Heart left ventricle (tissue), 16 donors: ENCODE measurements at regions not wholly inside any gene's neighbourhood (a gene's known extent, or its start where the extent isn't known, plus 50 kb on each side); places are given as distances from the start of the nearest gene placed in this dataset.
A peak's percentile ranks its signal among the peaks of the same experiment; 100 is the strongest.

Source experiments
- ATAC-seq, 4 donors: fragments of 200-7000 bp; cut with Tn5 transposase; one replicate each; pipeline ENCODE4 v1.9.1; 2020 to 2022; ENCODE audit warnings: moderate library complexity in 4 of 4, mild to moderate bottlenecking in 3 of 4, moderate number of reproducible peaks in 1 of 4
- DNase-seq, 5 donors: peaks; one replicate each; pipeline ENCODE4 v3.0.0-alpha.2; 2020
- H3K27ac ChIP-seq, 12 donors: fragments of 200-600 bp; sonication (generic) in 4 of 12; one replicate each; pipeline versions ENCODE4 v1.5.0 to v1.8.0; 2016 to 2022; ENCODE audit warnings: mild to moderate bottlenecking in 2 of 12
- H3K27me3 ChIP-seq, 9 donors: fragments of 200-600 bp; sonication (generic) in 2 of 9; one replicate each; pipeline versions ENCODE4 v1.5.1 to v1.8.0; 2016 to 2022; ENCODE audit warnings: mild to moderate bottlenecking in 3 of 9
- H3K36me3 ChIP-seq, 9 donors: fragments of 200-600 bp; sonication (generic) in 2 of 9; one replicate each; pipeline versions ENCODE4 v1.5.0 to v1.8.0; 2018 to 2022; ENCODE audit warnings: mild to moderate bottlenecking in 2 of 9
- H3K4me1 ChIP-seq, 12 donors: fragments of 200-600 bp; sonication (generic) in 4 of 12; one replicate each; pipeline versions ENCODE4 v1.5.0 to v1.8.0; 2016 to 2022; ENCODE audit warnings: mild to moderate bottlenecking in 3 of 12
- H3K4me3 ChIP-seq, 12 donors: fragments of 200-600 bp; sonication (generic) in 4 of 12; one replicate each; pipeline versions ENCODE4 v1.5.0 to v1.8.0; 2017 to 2022; ENCODE audit warnings: mild to moderate bottlenecking in 9 of 12, moderate library complexity in 4 of 12
- H3K9me3 ChIP-seq, 12 donors: fragments of 200-600 bp; sonication (generic) in 4 of 12; one replicate each; pipeline versions ENCODE4 v1.5.0 to v1.8.0; 2016 to 2022; ENCODE audit warnings: mild to moderate bottlenecking in 1 of 12
- CTCF ChIP-seq, 12 donors: fragments of 200-600 bp; sonication (generic) in 4 of 12; IDR thresholded peaks; one replicate each; pipeline versions ENCODE4 v1.5.0 to v1.8.0; 2018 to 2022; ENCODE audit warnings: antibody characterized with exemption in 12 of 12, mild to moderate bottlenecking in 5 of 12
- POLR2A ChIP-seq, 2 donors: fragments of 450-650 bp; IDR thresholded peaks; one replicate each; pipeline ENCODE4 v1.6.1; 2017; ENCODE audit warnings: antibody characterized with exemption in 2 of 2, mild to moderate bottlenecking in 2 of 2, moderate library complexity in 2 of 2
- WGBS, 4 donors: extraction: QIAGEN DNeasy Blood & Tissue Kit in 2 of 4; methylation state at CpG; one replicate each; pipeline versions ENCODE4 v1.1.5 to v1.1.7; 2013 to 2018; 5-methylcytosine and 5-hydroxymethylcytosine counted together
- intact Hi-C, 10 donors: fragments of 100-400 bp; cut with DNase I; formaldehyde crosslinking; loops; one replicate each; pipeline versions ENCODE4 v1.11.1 to v1.14.2; 2022
- donor health status: ischemic (EF 13 %, LVEDD 7.1; RV severe dilation, severe dysfunction).
- donor health status: healthy with polysubstance abuse.
- donor health status: DM: no; HTN: yes; CAD: no.
- donor health status: DM: no; HTN: no; CAD: no.
- donor health status: ischemic (EF 25% LVEDD 6.9; RV normal size, moderate dysfunction).
- donor health status: ischemic (EF 25% LVEDD 5.7; RV mildly dilated, moderate dysfunction).
- donor health status: healthy.
- donor health status: DM: yes; HTN: yes; CAD: no.
- donor health status: ischemic (EF 35%, LVEDD 5.7; RV mildly dilated, moderate dysfunction).
- donor health status: nonischemic (EF 11% LVEDD 7.7; RV severe dilation, severe dysfunction).
- donor health status: DM: yes; HTN: yes; CAD: no.
- donor health status: PGD.
- donor health status: ischemic (EF 29% LVEDD 5.4; RV normal size, mild dysfunction).
- donor health status: nonischemic (EF 23%, LVEDD 6.1; RV moderate dilation, normal function).

- TF ChIP-seq POLR2A (IDR thresholded peaks at IDR 0.05), result no peak
- TF ChIP-seq CTCF (IDR thresholded peaks at IDR 0.05), result no peak
- Histone ChIP-seq H3K36me3 (peaks cover 0 to 3% (median 0%) of the 10 kb centered on the region in 9 donors), H3K9me3 (no peaks in the 10 kb centered on the region), H3K4me3 (no peak overlapping the region), H3K4me1 (peaks cover 0 to 31% (median 15%) of the 10 kb centered on the region in 12 donors), H3K27me3 (no peaks in the 10 kb centered on the region), H3K27ac (no peak overlapping the region)
- no peak for ATAC-seq
- intact Hi-C loops, result no loop called here
- 91 to 99% (median 95%) methylated on average over 9 to 13 of the region's 13 CpGs for WGBS, 4 donors
- no peak for DNase-seq
Observed at GRCh38 chr16:29317269-29317668, 89.2 kb downstream of the NPIPB11 start.

- WGBS, 4 donors, result 63 to 87% (median 85%) methylated on average over 12 of the region's 12 CpGs
- peak in 1 of 5 donors; percentile 34 for DNase-seq
- intact Hi-C loops, result no loop called here
- Histone ChIP-seq H3K4me3 (no peak overlapping the region), H3K36me3 (peaks cover 0 to 3% (median 0%) of the 10 kb centered on the region in 9 donors), H3K27ac (no peak overlapping the region), H3K4me1 (peaks cover 0 to 31% (median 15%) of the 10 kb centered on the region in 12 donors), H3K9me3 (no peaks in the 10 kb centered on the region), H3K27me3 (no peaks in the 10 kb centered on the region)
- ATAC-seq, result no peak
- TF ChIP-seq POLR2A (IDR thresholded peaks at IDR 0.05) (no peak), CTCF (IDR thresholded peaks at IDR 0.05) (no peak)
Observed at GRCh38 chr16:29316761-29317183, 89.7 kb downstream of the NPIPB11 start.

GRCh38 chr16:29315916-29316517 is 90.5 kb downstream of the NPIPB11 start:
- TF ChIP-seq POLR2A (IDR thresholded peaks at IDR 0.05), result no peak
- TF ChIP-seq CTCF (IDR thresholded peaks at IDR 0.05), result peak in 5 of 12 donors; percentile 8 to 38 (median 25)
- Histone ChIP-seq H3K4me3 (no peak overlapping the region), H3K27me3 (no peaks in the 10 kb centered on the region), H3K36me3 (peaks cover 0 to 2% (median 0%) of the 10 kb centered on the region in 9 donors), H3K27ac (no peak overlapping the region), H3K4me1 (peaks cover 0 to 38% (median 15%) of the 10 kb centered on the region in 12 donors), H3K9me3 (no peaks in the 10 kb centered on the region)
- no peak for ATAC-seq
- 73 to 80% (median 74%) methylated on average over 12 of the region's 12 CpGs for WGBS, 4 donors
- DNase-seq, result no peak
- intact Hi-C loops, result no loop called here

GRCh38 chr16:29315046-29315445 is 91.5 kb downstream of the NPIPB11 start:
- intact Hi-C loops, result no loop called here
- no peak for DNase-seq
- WGBS, 4 donors, result 83 to 87% (median 84%) methylated on average over 5 of the region's 5 CpGs

More at GRCh38 chr16:29315046-29315445, 91.5 kb downstream of the NPIPB11 start:
- no peaks in the 10 kb centered on the region for H3K27me3 ChIP-seq
- TF ChIP-seq POLR2A (IDR thresholded peaks at IDR 0.05) (no peak), CTCF (IDR thresholded peaks at IDR 0.05) (no peak)
- peaks cover 0 to 45% (median 17%) of the 10 kb centered on the region in 12 donors for H3K4me1 ChIP-seq
- H3K9me3 ChIP-seq, result no peaks in the 10 kb centered on the region
- no peaks in the 10 kb centered on the region for H3K36me3 ChIP-seq
- ATAC-seq, result no peak
- H3K27ac ChIP-seq, result peak overlapping the region in 1 of 12 donors; percentile 22
- H3K4me3 ChIP-seq, result no peak overlapping the region
